OCI-LY7 (cell line): ENCODE measurements at regions not wholly inside any gene's neighbourhood (a gene's known extent, or its start where the extent isn't known, plus 50 kb on each side); places are given as distances from the start of the nearest gene placed in this dataset.

ENCODE experiments used
- BruUV-seq: library from RNA; stranded (reverse); fragments of 400-500 nt; replicated peaks from 2 replicates; lab custom pipeline; 2021; lab: Mats Ljungman, UMichigan
- CTCF ChIA-PET: fragments of 300-600 bp; sonication (Branson Sonifier 250); formaldehyde crosslinking; loops from one replicate; lab custom pipeline; 2022; ENCODE audit warnings: antibody characterized with exemption; ENCODE audit not compliant: unreplicated experiment; lab: Charles Lee
- POLR2A ChIA-PET: fragments of 300-600 bp; sonication (Branson Sonifier 250); formaldehyde crosslinking; loops from one replicate; lab custom pipeline; 2022; ENCODE audit warnings: antibody characterized with exemption; lab: Charles Lee
- DNase-seq: peaks from one replicate; pipeline ENCODE4 v3.0.0-alpha.2; 2015; ENCODE audit warnings: low spot score
- H2AFZ ChIP-seq: fragments of 200-600 bp; sonication (generic), shearing (Covaris generic); 2 replicates; pipeline ENCODE4 v1.6.1; 2014; ENCODE audit warnings: mild to moderate bottlenecking, antibody characterized with exemption, low read length, moderate library complexity
- H3K27ac ChIP-seq: fragments of 200-600 bp; sonication (generic); 2 replicates; pipeline ENCODE4 v1.5.1; 2014; ENCODE audit warnings: mixed run types, low read depth, mild to moderate bottlenecking, moderate library complexity, low read length, inconsistent platforms; ENCODE audit not compliant: poor library complexity, severe bottlenecking
- H3K36me3 ChIP-seq: fragments of 200-600 bp; sonication (generic); 2 replicates; pipeline ENCODE4 v1.6.1; 2014; ENCODE audit warnings: mild to moderate bottlenecking, antibody characterized with exemption, low read length, moderate library complexity, mixed read lengths; ENCODE audit not compliant: insufficient read depth
- H3K4me1 ChIP-seq: fragments of 200-600 bp; sonication (generic); 2 replicates; pipeline ENCODE4 v1.5.1; 2014; ENCODE audit warnings: mild to moderate bottlenecking, low read length; ENCODE audit not compliant: insufficient read depth, poor library complexity, severe bottlenecking
- H3K4me2 ChIP-seq: fragments of 200-600 bp; sonication (generic); 2 replicates; pipeline ENCODE4 v1.6.1; 2014; ENCODE audit warnings: mild to moderate bottlenecking, low read length
- H3K4me3 ChIP-seq: fragments of 200-600 bp; sonication (generic); 2 replicates; pipeline ENCODE4 v1.5.1; 2014; ENCODE audit warnings: mild to moderate bottlenecking, low read depth, low read length; ENCODE audit not compliant: poor library complexity, severe bottlenecking
- H3K79me2 ChIP-seq: fragments of 200-600 bp; sonication (generic); 2 replicates; pipeline ENCODE4 v1.6.1; 2016; ENCODE audit warnings: low read depth, mild to moderate bottlenecking, low read length, moderate library complexity, mixed read lengths; ENCODE audit not compliant: insufficient read depth
- H3K9me2 ChIP-seq: fragments of 200-600 bp; sonication (generic); 2 replicates; pipeline ENCODE4 v1.6.1; 2016; ENCODE audit warnings: mild to moderate bottlenecking, low read length, mixed read lengths; ENCODE audit not compliant: insufficient read depth
- H3K9me3 ChIP-seq: fragments of 200-600 bp; sonication (generic); 2 replicates; pipeline ENCODE4 v1.6.1; 2014; ENCODE audit warnings: mild to moderate bottlenecking, mixed run types, low read length, mixed read lengths
- H4K20me1 ChIP-seq: fragments of 200-600 bp; sonication (generic); 2 replicates; pipeline ENCODE4 v1.6.1; 2014; ENCODE audit warnings: mild to moderate bottlenecking, antibody characterized with exemption, low read length, moderate library complexity, mixed read lengths; ENCODE audit not compliant: insufficient read depth
- EZH2phosphoT487 ChIP-seq: fragments of 200-600 bp; sonication (generic); IDR thresholded peaks from 2 replicates; pipeline ENCODE4 v1.6.1; 2018; ENCODE audit warnings: low read depth, borderline replicate concordance, mild to moderate bottlenecking, mixed run types, antibody characterized with exemption, low read length, moderate library complexity, mixed read lengths
- intact Hi-C: fragments of 100-400 bp; cut with micrococcal nuclease; formaldehyde crosslinking; loops from one replicate; pipeline ENCODE4 v1.10.0; 2022; ENCODE audit not compliant: unreplicated experiment
- TF ChIP-seq, protein P1 (sequence below): fragments of 200-600 bp; sonication (generic); conservative IDR thresholded peaks from 2 replicates; pipeline ENCODE4 v1.5.1; 2014; ENCODE audit warnings: mild to moderate bottlenecking, antibody characterized with exemption, low read length, moderate library complexity, mixed read lengths

DNA sequence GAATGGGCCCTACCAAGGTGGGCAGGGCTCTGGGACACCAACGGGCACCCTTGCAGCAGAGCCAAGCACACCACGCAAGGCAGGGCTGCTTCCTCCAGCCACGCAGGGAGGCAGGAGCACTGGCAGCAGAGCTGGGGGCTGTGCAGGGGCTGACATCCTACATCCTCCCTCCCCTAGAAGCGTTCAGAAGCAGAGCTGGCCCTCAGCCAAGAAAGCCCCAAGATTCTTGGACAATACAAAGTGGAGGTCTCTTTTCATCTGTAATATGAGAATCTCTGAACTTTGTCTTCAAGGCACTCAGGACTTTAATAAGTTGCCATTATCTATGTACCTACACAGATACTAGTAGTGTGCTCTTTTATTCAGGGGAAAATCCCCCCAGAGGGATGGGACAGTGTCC lies 128.1 kb upstream of the AGAP1 start:
- no peaks in the 10 kb centered on the region for H3K9me2 ChIP-seq
- POLR2A ChIA-PET = no interaction called here
- TF ChIP-seq EZH2phosphoT487 = no peak
- TF ChIP-seq, protein P1, sequence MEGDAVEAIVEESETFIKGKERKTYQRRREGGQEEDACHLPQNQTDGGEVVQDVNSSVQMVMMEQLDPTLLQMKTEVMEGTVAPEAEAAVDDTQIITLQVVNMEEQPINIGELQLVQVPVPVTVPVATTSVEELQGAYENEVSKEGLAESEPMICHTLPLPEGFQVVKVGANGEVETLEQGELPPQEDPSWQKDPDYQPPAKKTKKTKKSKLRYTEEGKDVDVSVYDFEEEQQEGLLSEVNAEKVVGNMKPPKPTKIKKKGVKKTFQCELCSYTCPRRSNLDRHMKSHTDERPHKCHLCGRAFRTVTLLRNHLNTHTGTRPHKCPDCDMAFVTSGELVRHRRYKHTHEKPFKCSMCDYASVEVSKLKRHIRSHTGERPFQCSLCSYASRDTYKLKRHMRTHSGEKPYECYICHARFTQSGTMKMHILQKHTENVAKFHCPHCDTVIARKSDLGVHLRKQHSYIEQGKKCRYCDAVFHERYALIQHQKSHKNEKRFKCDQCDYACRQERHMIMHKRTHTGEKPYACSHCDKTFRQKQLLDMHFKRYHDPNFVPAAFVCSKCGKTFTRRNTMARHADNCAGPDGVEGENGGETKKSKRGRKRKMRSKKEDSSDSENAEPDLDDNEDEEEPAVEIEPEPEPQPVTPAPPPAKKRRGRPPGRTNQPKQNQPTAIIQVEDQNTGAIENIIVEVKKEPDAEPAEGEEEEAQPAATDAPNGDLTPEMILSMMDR = no peak

DNA sequence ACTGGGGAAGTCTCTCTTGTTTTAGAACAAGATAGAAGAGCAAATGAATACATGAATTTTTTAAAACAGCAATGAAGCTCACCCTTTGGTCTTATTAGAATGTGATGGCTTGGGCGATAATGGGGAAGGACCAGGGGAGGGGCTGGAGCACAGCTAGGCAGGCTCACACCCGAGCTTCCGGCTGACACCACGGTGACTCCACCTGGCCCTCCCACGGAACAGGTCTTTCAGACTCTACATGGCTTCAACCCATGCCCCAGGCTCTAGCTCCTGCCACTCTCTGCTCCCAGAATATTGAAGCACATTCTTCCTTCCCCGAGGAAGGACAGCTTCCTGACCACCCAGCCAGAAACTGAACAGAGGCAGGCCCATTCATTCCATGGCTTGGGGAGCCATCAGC lies 127.5 kb upstream of the AGAP1 start:
- DNase-seq = no peak
- H3K36me3 ChIP-seq = no peaks in the 10 kb centered on the region
- no TSS peak for BruUV-seq
- no peak overlapping the region for H3K27ac ChIP-seq
- TF ChIP-seq EZH2phosphoT487 = no peak
- TF ChIP-seq, protein P1 = no peak
- no peak overlapping the region for H3K4me2 ChIP-seq
- no peaks in the 10 kb centered on the region for H3K79me2 ChIP-seq
- H3K4me1 ChIP-seq = no peaks in the 10 kb centered on the region
- H3K4me3 ChIP-seq = no peak overlapping the region
- intact Hi-C loops = no loop called here
- H2AFZ ChIP-seq = no peak overlapping the region
- ChIA-PET CTCF (no interaction called here), POLR2A (interaction anchor here (0.7 kb wide), 1 partner anchor 9 kb away, joined by 3 read pairs; no protein-coding TSS in a partner anchor)
- no peaks in the 10 kb centered on the region for H4K20me1 ChIP-seq
- no peaks in the 10 kb centered on the region for H3K9me2 ChIP-seq
- H3K9me3 ChIP-seq = no peaks in the 10 kb centered on the region

More for the DNA sequence above, 128.1 kb upstream of the AGAP1 start:
- H3K4me3 ChIP-seq = no peak overlapping the region
- H3K4me1 ChIP-seq = no peaks in the 10 kb centered on the region
- no peaks in the 10 kb centered on the region for H3K79me2 ChIP-seq
- H3K27ac ChIP-seq = no peak overlapping the region
- CTCF ChIA-PET = no interaction called here
- no peaks in the 10 kb centered on the region for H3K36me3 ChIP-seq
- no TSS peak for BruUV-seq
- intact Hi-C loops = no loop called here
- no peak for DNase-seq
- H3K9me3 ChIP-seq = no peaks in the 10 kb centered on the region
- H4K20me1 ChIP-seq = no peaks in the 10 kb centered on the region
- no peak overlapping the region for H2AFZ ChIP-seq
- H3K4me2 ChIP-seq = no peak overlapping the region

- Histone ChIP-seq H3K4me2 (no peak overlapping the region), H3K36me3 (no peaks in the 10 kb centered on the region), H3K27ac (no peak overlapping the region), H3K79me2 (no peaks in the 10 kb centered on the region), H3K9me3 (no peaks in the 10 kb centered on the region), H4K20me1 (no peaks in the 10 kb centered on the region), H3K4me3 (no peak overlapping the region), H3K9me2 (no peaks in the 10 kb centered on the region), H3K4me1 (no peaks in the 10 kb centered on the region), H2AFZ (no peak overlapping the region)
- TF ChIP-seq, protein P1 = no peak
- no peak for TF ChIP-seq EZH2phosphoT487
- intact Hi-C loops = no loop called here
- no peak for DNase-seq
- BruUV-seq = no TSS peak
- ChIA-PET CTCF (no interaction called here), POLR2A (interaction anchor here (0.5 to 0.7 kb wide), 2 partner anchors 9 to 214 kb away, joined by 3 read pairs; no protein-coding TSS in a partner anchor)
Observed at GRCh38 chr2:235366807-235367206, 127.0 kb upstream of the AGAP1 start.
